Fibroblast of mammary gland (primary cell): ENCODE measurements at regions not wholly inside any gene's neighbourhood (a gene's known extent, or its start where the extent isn't known, plus 50 kb on each side); places are given as distances from the start of the nearest gene placed in this dataset.
A peak's percentile ranks its signal among the peaks of the same experiment; 100 is the strongest.

ENCODE experiments used
- DNase-seq: peaks from one replicate; pipeline ENCODE4 v3.0.0-alpha.2; 2010; ENCODE audit warnings: low read depth
- H3K4me3 ChIP-seq: 2 replicates; pipeline ENCODE4 v1.5.1; 2011; ENCODE audit warnings: low read depth, mild to moderate bottlenecking, low read length, moderate library complexity; ENCODE audit not compliant: control insufficient read depth
- TF ChIP-seq, protein P1 (sequence below): conservative IDR thresholded peaks from 2 replicates; pipeline ENCODE4 v1.5.1; 2011; ENCODE audit warnings: low read depth, low read length, inconsistent platforms; ENCODE audit not compliant: control insufficient read depth, insufficient read depth

DNA sequence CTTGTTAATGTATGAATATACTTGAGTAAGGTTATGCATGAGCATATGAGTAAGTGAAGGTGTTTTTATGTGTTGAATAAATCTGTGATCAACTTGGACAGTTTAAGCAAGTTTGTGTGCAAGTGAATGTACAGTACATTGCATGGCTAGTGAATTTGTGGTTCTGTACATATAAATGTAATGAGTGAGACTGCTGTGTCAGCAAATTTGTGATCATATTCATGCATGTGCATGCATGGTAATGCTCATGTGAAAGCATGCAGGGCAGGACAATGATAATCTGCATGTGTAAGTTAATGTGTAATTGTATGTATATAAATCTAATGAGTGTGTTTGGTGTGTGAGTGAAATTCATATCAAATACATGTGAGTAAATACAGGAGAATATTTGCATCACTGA lies 188.5 kb downstream of the PWWP3B start:
- DNase-seq = no peak
- TF ChIP-seq, protein P1, sequence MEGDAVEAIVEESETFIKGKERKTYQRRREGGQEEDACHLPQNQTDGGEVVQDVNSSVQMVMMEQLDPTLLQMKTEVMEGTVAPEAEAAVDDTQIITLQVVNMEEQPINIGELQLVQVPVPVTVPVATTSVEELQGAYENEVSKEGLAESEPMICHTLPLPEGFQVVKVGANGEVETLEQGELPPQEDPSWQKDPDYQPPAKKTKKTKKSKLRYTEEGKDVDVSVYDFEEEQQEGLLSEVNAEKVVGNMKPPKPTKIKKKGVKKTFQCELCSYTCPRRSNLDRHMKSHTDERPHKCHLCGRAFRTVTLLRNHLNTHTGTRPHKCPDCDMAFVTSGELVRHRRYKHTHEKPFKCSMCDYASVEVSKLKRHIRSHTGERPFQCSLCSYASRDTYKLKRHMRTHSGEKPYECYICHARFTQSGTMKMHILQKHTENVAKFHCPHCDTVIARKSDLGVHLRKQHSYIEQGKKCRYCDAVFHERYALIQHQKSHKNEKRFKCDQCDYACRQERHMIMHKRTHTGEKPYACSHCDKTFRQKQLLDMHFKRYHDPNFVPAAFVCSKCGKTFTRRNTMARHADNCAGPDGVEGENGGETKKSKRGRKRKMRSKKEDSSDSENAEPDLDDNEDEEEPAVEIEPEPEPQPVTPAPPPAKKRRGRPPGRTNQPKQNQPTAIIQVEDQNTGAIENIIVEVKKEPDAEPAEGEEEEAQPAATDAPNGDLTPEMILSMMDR = no peak
- no peak overlapping the region for H3K4me3 ChIP-seq

DNA sequence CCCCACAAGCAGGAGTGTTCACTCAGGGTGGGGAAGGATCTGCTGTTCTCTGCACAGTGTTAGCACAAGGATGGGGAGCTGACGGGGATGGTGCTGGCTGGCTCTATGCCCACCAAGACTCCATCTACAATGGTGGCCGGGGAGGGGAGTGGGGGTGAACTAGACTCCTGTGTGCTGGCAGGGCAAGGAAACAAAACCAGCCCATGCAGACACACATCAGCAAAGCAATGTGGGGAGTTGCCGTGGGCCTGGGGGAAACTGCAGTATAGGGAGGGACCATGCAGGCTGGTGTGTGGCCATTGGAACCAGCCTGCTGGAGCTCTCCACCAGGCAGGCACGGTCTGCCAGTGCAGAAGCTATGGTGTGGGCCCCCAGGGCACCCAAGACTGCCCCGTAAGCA lies 195.1 kb downstream of the PWWP3B start:
- TF ChIP-seq, protein P1 = no peak
- DNase-seq = no peak
- H3K4me3 ChIP-seq = no peak overlapping the region

DNA sequence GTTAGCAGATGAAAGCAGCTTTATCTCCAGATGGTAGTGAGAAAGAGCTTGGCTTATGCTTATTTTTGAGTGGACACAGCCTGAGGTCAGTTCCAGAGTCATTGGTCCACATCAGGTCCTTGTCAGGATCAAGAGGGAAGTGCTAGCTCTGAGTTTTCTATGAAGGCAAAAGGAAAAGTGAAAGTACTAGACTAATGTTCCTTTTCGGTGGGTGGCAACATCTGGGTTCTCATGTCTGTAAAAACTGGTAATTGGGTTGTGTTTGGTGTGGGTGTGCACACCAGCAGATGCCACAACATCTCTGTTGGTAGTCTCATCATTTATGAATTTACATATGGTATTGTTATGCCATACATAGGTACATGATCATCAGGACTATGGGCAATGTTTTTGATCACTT lies 210.5 kb downstream of the PWWP3B start:
- DNase-seq = no peak
- H3K4me3 ChIP-seq = no peak overlapping the region
- TF ChIP-seq, protein P1 = no peak

DNA sequence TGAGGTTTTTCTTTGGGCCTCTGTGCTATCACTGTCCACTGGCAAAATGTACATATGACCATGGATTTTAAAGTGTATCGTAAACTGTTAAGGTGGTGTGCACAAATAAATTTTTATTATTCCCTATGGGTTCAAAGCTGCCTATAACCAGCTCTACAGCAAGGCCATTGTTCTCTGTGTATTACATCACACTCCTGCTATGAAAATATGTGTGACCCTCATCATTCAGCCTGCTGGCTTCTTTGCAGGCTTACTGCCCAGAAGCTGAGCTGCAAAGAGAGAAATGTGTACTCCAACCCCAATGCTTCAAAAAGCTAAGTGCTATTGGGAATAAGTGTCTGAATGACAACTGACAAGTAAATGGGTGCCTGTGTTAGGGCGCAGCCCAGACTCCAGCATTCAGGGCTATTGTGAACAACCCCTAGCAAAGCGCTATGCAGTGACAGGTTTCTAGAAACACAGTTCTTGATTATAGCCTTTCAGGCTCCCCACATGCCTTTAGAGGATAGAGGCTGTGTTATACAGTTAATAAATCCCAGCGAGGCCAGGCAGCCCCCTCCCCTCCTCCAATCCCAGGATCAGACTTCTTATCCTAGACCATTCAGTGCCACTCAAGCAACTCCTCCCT lies 220.4 kb upstream of the RADX start:
- no peak for DNase-seq
- H3K4me3 ChIP-seq = no peak overlapping the region
- TF ChIP-seq, protein P1 = no peak

DNA sequence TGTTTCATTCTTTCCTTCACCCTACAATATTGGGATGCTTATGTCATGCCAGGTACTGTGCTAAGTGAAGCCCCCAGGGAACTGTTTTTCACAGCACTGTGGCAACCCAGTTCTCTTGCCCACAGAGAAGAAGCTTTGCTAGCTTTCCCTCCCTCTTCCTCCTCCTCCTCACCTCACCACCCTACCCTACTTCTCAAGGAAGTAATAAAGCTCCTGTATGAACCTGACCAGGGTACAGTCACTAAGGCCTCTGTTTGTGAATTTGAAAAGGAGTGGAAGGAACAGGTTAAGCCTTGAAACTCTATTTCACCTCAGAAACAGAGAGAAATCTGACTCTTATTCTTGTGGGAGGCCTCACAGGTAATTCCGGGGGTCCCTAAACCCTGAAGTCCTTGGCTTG lies 219.4 kb upstream of the RADX start:
- DNase-seq = no peak
- TF ChIP-seq, protein P1 = no peak
- H3K4me3 ChIP-seq = no peak overlapping the region

DNA sequence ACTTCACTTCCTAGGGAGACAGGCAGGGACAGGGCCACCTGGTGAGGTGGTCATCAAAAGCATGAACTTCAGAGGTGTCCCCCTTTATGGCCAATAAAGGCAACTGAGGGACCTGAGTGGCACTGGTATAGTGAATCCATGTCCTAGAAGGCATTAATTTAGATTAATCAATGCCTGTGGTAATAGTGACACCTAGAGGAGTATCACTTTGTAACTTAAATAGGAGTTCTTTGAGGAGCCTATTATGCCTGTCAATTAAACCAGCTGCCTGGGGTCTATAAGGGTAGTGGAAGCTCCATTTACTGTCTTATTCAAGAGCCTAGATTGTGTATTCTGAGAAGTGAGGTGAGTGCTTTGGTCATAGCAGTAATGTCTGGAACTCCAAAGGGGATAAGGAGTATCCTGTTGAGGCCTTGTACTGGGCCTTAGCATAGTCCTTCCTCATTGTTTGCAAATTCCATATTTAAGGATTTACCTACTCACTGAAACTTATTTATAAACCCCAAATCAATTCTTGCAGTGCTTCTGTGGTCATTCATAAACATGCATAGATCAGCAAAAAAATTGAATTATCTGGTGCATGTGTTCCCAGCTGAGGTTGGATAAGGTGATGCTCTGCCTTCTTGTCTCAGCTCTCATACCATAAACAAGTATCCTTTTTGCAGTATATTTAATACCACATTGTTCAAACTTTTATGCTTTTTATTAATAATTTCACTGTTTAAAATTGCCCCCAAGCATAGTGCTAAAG lies 213.8 kb upstream of the RADX start:
- H3K4me3 ChIP-seq = no peak overlapping the region
- TF ChIP-seq, protein P1 = peak; percentile 18
- DNase-seq = peak; percentile 23

DNA sequence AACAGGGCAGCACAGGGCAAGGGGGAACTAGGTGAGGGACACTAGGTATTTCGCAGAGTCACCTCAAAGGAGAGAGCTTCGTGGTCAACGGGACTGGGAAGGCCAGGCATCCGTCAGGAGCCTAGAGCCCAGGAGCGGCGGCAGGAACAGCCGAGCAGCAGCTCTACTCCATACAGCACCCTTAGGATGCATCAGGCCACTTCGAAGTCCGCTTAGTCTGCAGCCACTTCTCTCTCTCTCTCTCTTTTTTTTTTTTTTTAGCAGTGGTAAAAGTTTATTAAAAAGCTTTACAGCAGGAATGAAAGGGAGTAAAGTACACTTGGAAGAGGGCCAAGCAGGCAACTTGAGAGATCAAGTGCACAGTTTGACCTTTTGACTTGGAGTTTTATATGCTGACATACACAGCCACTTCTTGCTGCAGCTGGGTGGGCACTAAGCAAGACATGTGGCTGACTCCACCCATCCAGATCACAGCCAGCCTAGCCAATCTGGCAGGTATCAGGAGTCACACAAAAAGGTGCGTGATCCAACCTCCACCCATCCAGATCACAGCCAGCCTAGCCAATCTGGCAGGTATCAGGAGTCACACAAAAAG lies 209.7 kb upstream of the RADX start:
- TF ChIP-seq, protein P1 = no peak
- no peak overlapping the region for H3K4me3 ChIP-seq
- DNase-seq = no peak
